ENCODE measurements at regions not wholly inside any gene's neighbourhood (a gene's known extent, or its start where the extent isn't known, plus 50 kb on each side); places are given as distances from the start of the nearest gene placed in this dataset.

DNA sequence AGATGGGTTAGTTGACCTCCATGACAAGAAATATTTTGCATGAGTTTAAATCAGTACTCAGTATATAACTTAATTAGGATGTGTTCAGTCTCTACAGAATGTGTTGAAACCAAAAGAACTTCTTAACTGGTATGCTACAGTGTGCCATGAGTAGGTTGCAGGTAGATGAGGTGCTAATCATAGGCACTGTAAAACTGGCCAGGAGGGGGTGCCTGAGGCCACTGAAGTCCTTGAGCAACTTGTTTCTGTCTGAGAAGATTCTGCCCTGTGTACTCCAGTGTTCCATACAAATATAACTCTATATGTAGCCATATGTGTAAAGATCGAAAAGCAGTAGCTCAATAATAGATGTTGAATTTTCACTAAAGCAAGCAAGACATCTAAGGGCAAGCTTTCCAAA, 549.2 kb upstream of the KLF12 start:
- Histone ChIP-seq H3K4me1 (ENCODE audit: control insufficient read depth in 2 of 3, insufficient read depth in 2 of 3, low read depth in 1 of 3, low read length in 3 of 3) (no peaks in the 10 kb centered on the region), H3K9ac (ENCODE audit: low read length in 3 of 3) (no peak overlapping the region), H3K9me3 (ENCODE audit: control insufficient read depth in 2 of 3, insufficient read depth in 1 of 3, low read length in 3 of 3) (no peaks in the 10 kb centered on the region), H3K36me3 (ENCODE audit: control insufficient read depth in 2 of 3, insufficient read depth in 3 of 3, low read length in 3 of 3) (no peaks in the 10 kb centered on the region), H3K27me3 (ENCODE audit: control insufficient read depth, insufficient read depth, low read length) (no peaks in the 10 kb centered on the region), H3K4me3 (ENCODE audit: low read length in 3 of 3) (no peak overlapping the region), H3K27ac (ENCODE audit: low read depth in 2 of 2, low read length in 2 of 2) (no peak overlapping the region)
- TF ChIP-seq, protein P1, sequence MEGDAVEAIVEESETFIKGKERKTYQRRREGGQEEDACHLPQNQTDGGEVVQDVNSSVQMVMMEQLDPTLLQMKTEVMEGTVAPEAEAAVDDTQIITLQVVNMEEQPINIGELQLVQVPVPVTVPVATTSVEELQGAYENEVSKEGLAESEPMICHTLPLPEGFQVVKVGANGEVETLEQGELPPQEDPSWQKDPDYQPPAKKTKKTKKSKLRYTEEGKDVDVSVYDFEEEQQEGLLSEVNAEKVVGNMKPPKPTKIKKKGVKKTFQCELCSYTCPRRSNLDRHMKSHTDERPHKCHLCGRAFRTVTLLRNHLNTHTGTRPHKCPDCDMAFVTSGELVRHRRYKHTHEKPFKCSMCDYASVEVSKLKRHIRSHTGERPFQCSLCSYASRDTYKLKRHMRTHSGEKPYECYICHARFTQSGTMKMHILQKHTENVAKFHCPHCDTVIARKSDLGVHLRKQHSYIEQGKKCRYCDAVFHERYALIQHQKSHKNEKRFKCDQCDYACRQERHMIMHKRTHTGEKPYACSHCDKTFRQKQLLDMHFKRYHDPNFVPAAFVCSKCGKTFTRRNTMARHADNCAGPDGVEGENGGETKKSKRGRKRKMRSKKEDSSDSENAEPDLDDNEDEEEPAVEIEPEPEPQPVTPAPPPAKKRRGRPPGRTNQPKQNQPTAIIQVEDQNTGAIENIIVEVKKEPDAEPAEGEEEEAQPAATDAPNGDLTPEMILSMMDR (IDR thresholded peaks at IDR 0.05; ENCODE audit: borderline replicate concordance, extremely low read depth, insufficient read depth): no peak
- no peak for DNase-seq
- no peak for FAIRE-seq
- intact Hi-C loops (cut with DNase I): no loop called here

DNA sequence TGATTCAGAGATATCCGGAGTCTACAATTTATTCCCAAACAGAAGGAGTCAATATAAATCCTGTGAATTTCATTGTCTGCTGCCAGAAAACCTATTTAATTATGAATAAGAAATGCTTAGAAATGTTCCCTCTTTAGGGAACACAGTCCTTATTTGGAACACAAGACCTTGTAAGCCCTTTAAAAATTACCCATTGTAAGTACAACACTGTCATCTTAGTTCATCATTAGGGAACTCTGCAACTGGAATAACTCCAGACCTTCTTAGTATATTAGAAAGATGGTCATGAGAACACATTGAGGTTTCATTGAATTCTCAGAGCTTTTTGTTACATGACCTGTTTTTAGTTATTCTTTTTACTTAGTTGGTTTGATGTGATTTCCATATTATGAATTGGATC, 548.5 kb upstream of the KLF12 start:
- no peak for DNase-seq

DNA sequence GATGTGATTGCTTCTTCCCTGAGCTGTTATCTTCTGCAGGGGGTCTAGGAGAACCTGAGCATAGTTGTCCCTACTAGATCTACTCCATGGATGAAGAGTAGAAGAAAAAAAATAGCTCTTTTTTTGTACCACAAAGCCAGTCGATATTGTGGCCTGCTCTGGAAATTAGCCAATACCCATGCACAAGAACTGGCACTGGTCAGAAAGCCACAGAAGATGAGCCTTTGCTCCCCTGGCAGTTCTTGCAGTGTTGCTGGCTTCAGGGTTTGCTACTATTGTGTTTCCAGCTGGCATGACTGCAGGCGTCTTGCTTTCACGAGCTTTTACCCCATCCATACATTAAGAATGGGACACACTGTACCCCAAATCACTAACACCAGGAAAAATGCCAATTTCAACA, 547.7 kb upstream of the KLF12 start:
- Histone ChIP-seq H3K27me3 (ENCODE audit: control insufficient read depth, insufficient read depth, low read length) (no peaks in the 10 kb centered on the region), H3K36me3 (ENCODE audit: control insufficient read depth in 2 of 3, insufficient read depth in 3 of 3, low read length in 3 of 3) (no peaks in the 10 kb centered on the region), H3K9me3 (ENCODE audit: control insufficient read depth in 2 of 3, insufficient read depth in 1 of 3, low read length in 3 of 3) (no peaks in the 10 kb centered on the region), H3K9ac (ENCODE audit: low read length in 3 of 3) (no peak overlapping the region), H3K4me1 (ENCODE audit: control insufficient read depth in 2 of 3, insufficient read depth in 2 of 3, low read depth in 1 of 3, low read length in 3 of 3) (no peaks in the 10 kb centered on the region), H3K4me3 (ENCODE audit: low read length in 3 of 3) (no peak overlapping the region), H3K27ac (ENCODE audit: low read depth in 2 of 2, low read length in 2 of 2) (no peak overlapping the region)
- TF ChIP-seq, protein P1 (IDR thresholded peaks at IDR 0.05; ENCODE audit: borderline replicate concordance, extremely low read depth, insufficient read depth): no peak
- DNase-seq (no peak), FAIRE-seq (no peak)
- intact Hi-C loops (cut with DNase I): no loop called here

More for the DNA sequence above, 548.5 kb upstream of the KLF12 start:
- Histone ChIP-seq H3K27me3 (ENCODE audit: control insufficient read depth, insufficient read depth, low read length) (no peaks in the 10 kb centered on the region), H3K9ac (ENCODE audit: low read length in 3 of 3) (no peak overlapping the region), H3K36me3 (ENCODE audit: control insufficient read depth in 2 of 3, insufficient read depth in 3 of 3, low read length in 3 of 3) (no peaks in the 10 kb centered on the region), H3K9me3 (ENCODE audit: control insufficient read depth in 2 of 3, insufficient read depth in 1 of 3, low read length in 3 of 3) (no peaks in the 10 kb centered on the region), H3K4me1 (ENCODE audit: control insufficient read depth in 2 of 3, insufficient read depth in 2 of 3, low read depth in 1 of 3, low read length in 3 of 3) (no peaks in the 10 kb centered on the region), H3K4me3 (ENCODE audit: low read length in 3 of 3) (no peak overlapping the region), H3K27ac (ENCODE audit: low read depth in 2 of 2, low read length in 2 of 2) (no peak overlapping the region)
- no peak for FAIRE-seq
- TF ChIP-seq, protein P1 (IDR thresholded peaks at IDR 0.05; ENCODE audit: borderline replicate concordance, extremely low read depth, insufficient read depth): no peak
- intact Hi-C loops (cut with DNase I): no loop called here

DNA sequence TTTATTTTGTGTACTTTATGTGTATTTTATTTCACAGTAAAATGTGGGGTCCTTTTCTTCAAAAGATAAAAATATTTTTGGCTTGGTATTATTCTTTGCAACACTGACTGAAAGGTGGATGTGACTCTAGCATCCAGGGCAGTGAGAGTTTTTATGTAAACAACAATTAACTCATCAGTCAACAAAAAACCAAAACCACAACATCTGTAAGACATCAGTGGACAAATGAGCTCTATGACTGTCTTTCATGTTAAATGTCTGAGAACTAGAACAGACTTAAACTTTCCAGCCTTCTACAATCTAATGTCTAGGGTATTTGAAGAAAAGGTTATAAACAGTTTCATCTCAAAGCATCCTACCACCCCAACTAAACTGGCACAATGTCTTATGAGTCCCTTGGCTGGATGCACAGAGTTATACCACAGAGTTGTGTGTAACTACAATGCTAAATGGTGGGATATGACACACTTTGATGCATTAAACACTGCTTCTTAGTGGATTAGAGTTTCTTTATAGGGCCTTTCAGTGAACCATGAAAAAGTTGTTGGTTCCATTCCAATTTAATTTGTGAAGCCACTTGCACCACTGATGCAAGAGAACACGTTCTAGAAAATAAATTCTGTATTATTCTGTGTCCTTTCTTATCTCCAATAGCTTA, 544.2 kb upstream of the KLF12 start:
- TF ChIP-seq, protein P1 (IDR thresholded peaks at IDR 0.05; ENCODE audit: borderline replicate concordance, extremely low read depth, insufficient read depth): no peak
- Histone ChIP-seq H3K4me3 (ENCODE audit: low read length in 3 of 3) (no peak overlapping the region), H3K9ac (ENCODE audit: low read length in 3 of 3) (no peak overlapping the region), H3K4me1 (ENCODE audit: control insufficient read depth in 2 of 3, insufficient read depth in 2 of 3, low read depth in 1 of 3, low read length in 3 of 3) (no peaks in the 10 kb centered on the region), H3K9me3 (ENCODE audit: control insufficient read depth in 2 of 3, insufficient read depth in 1 of 3, low read length in 3 of 3) (no peaks in the 10 kb centered on the region), H3K36me3 (ENCODE audit: control insufficient read depth in 2 of 3, insufficient read depth in 3 of 3, low read length in 3 of 3) (no peaks in the 10 kb centered on the region), H3K27ac (ENCODE audit: low read depth in 2 of 2, low read length in 2 of 2) (no peak overlapping the region), H3K27me3 (ENCODE audit: control insufficient read depth, insufficient read depth, low read length) (no peaks in the 10 kb centered on the region)
- FAIRE-seq (no peak), DNase-seq (no peak)
- intact Hi-C loops (cut with DNase I): no loop called here
